ENCODE measurements at regions not wholly inside any gene's neighbourhood (a gene's known extent, or its start where the extent isn't known, plus 50 kb on each side); places are given as distances from the start of the nearest gene placed in this dataset.

- Histone ChIP-seq H3K4me3 (no peak overlapping the region), H3K27me3 (no peaks in the 10 kb centered on the region), H3K27ac (no peak overlapping the region), H3K36me3 (no peaks in the 10 kb centered on the region), H3K9me3 (no peaks in the 10 kb centered on the region), H3K4me1 (no peaks in the 10 kb centered on the region)
- DNase-seq (no peak), ATAC-seq (no peak)
- TF ChIP-seq, protein P1, sequence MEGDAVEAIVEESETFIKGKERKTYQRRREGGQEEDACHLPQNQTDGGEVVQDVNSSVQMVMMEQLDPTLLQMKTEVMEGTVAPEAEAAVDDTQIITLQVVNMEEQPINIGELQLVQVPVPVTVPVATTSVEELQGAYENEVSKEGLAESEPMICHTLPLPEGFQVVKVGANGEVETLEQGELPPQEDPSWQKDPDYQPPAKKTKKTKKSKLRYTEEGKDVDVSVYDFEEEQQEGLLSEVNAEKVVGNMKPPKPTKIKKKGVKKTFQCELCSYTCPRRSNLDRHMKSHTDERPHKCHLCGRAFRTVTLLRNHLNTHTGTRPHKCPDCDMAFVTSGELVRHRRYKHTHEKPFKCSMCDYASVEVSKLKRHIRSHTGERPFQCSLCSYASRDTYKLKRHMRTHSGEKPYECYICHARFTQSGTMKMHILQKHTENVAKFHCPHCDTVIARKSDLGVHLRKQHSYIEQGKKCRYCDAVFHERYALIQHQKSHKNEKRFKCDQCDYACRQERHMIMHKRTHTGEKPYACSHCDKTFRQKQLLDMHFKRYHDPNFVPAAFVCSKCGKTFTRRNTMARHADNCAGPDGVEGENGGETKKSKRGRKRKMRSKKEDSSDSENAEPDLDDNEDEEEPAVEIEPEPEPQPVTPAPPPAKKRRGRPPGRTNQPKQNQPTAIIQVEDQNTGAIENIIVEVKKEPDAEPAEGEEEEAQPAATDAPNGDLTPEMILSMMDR (IDR thresholded peaks at IDR 0.05 in 4 of 5, conservative IDR thresholded peaks at IDR 0.05 in 1 of 5) = no peak
- TF ChIP-seq POLR2A (IDR thresholded peaks at IDR 0.05) = no peak
- in situ Hi-C loops (cut with MboI; ENCODE audit: low sequenced_read_pairs in 4 of 4) (no loop called here), intact Hi-C loops (cut with DNase I; ENCODE audit: low total_unique reads) (no loop called here)
These were observed 349.1 kb upstream of the TPK1 start for GRCh38 chr7:145184956-145185355.

DNA sequence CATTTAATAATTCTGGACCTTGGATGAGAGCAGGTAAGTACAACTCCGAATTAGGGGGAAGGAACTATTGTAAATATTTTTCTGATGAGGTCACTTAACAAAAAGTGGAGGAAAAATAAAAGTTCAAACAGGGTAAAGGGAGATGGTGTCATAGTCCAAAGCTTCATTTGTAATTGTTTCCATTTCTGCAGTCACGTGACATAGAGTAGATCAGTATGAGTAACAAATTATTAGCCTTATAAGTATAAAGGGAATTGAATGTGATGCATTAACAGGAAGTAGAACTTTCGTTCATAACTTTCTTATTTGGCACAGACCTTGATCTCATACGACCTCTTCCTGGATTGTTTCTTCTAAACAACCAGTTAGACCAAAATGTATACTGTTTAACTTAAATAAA is 347.2 kb upstream of the TPK1 start:
- H3K27ac ChIP-seq = no peak overlapping the region
- TF ChIP-seq POLR2A (IDR thresholded peaks at IDR 0.05) = no peak
- TF ChIP-seq, protein P1 (IDR thresholded peaks at IDR 0.05 in 4 of 5, conservative IDR thresholded peaks at IDR 0.05 in 1 of 5) = no peak
- H3K4me3 ChIP-seq = no peak overlapping the region
- ATAC-seq (no peak), DNase-seq (no peak)
- in situ Hi-C loops (cut with MboI; ENCODE audit: low sequenced_read_pairs in 4 of 4) = no loop called here
- H3K4me1 ChIP-seq = no peaks in the 10 kb centered on the region
- no peaks in the 10 kb centered on the region for H3K9me3 ChIP-seq
- H3K36me3 ChIP-seq = no peaks in the 10 kb centered on the region
- intact Hi-C loops (cut with DNase I; ENCODE audit: low total_unique reads) = no loop called here
- no peaks in the 10 kb centered on the region for H3K27me3 ChIP-seq

GRCh38 chr7:145175366-145175765 is 339.5 kb upstream of the TPK1 start:
- in situ Hi-C loops (cut with MboI; ENCODE audit: low sequenced_read_pairs in 4 of 4) = no loop called here
- H3K27me3 ChIP-seq = no peaks in the 10 kb centered on the region
- no peak for TF ChIP-seq POLR2A (IDR thresholded peaks at IDR 0.05)
- TF ChIP-seq, protein P1 (IDR thresholded peaks at IDR 0.05 in 4 of 5, conservative IDR thresholded peaks at IDR 0.05 in 1 of 5) = no peak
- no peak for ATAC-seq
- H3K4me1 ChIP-seq = no peaks in the 10 kb centered on the region
- H3K9me3 ChIP-seq = no peaks in the 10 kb centered on the region
- no peak overlapping the region for H3K4me3 ChIP-seq
- H3K36me3 ChIP-seq = no peaks in the 10 kb centered on the region
- H3K27ac ChIP-seq = no peak overlapping the region
- intact Hi-C loops (cut with DNase I; ENCODE audit: low total_unique reads) = no loop called here
- DNase-seq = no peak

DNA sequence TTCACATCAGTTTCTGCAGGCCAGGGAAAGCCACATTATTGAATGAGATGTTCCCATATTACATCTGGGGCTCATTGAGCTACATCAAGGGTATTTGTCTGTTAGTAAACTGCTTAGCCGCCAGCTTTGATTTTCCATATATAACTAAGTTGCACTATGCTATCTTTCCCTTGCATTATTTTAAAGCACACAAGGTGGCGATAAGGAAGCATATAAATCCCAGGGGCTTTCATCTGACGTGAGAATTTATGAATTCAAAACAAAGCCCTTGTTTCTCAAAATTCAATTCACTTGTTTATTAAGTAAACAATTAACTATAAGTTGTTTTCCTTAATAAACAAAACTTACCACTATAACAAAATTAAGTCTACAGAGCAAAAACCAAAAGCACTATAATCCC is 334.1 kb upstream of the TPK1 start:
- Histone ChIP-seq H3K27ac (no peak overlapping the region), H3K9me3 (no peaks in the 10 kb centered on the region), H3K4me1 (no peaks in the 10 kb centered on the region), H3K4me3 (no peak overlapping the region), H3K27me3 (no peaks in the 10 kb centered on the region), H3K36me3 (no peaks in the 10 kb centered on the region)
- DNase-seq = no peak
- in situ Hi-C loops (cut with MboI; ENCODE audit: low sequenced_read_pairs in 4 of 4) (no loop called here), intact Hi-C loops (cut with DNase I; ENCODE audit: low total_unique reads) (no loop called here)
- ATAC-seq = no peak
- TF ChIP-seq, protein P1 (IDR thresholded peaks at IDR 0.05 in 4 of 5, conservative IDR thresholded peaks at IDR 0.05 in 1 of 5) = no peak
- no peak for TF ChIP-seq POLR2A (IDR thresholded peaks at IDR 0.05)

- Histone ChIP-seq H3K27me3 (no peaks in the 10 kb centered on the region), H3K4me1 (no peaks in the 10 kb centered on the region), H3K36me3 (no peaks in the 10 kb centered on the region), H3K4me3 (no peak overlapping the region), H3K9me3 (no peaks in the 10 kb centered on the region), H3K27ac (no peak overlapping the region)
- no peak for DNase-seq
- intact Hi-C loops (cut with DNase I; ENCODE audit: low total_unique reads) = no loop called here
- no peak for TF ChIP-seq POLR2A (IDR thresholded peaks at IDR 0.05)
- TF ChIP-seq, protein P1 (IDR thresholded peaks at IDR 0.05 in 4 of 5, conservative IDR thresholded peaks at IDR 0.05 in 1 of 5) = no peak
- no peak for ATAC-seq
- in situ Hi-C loops (cut with MboI; ENCODE audit: low sequenced_read_pairs in 4 of 4) = no loop called here
These were observed 333.0 kb upstream of the TPK1 start for GRCh38 chr7:145168879-145169278.
